B cell (primary cell): ENCODE measurements at regions not wholly inside any gene's neighbourhood (a gene's known extent, or its start where the extent isn't known, plus 50 kb on each side); places are given as distances from the start of the nearest gene placed in this dataset.

ENCODE experiments used
- CTCF ChIP-seq: fragments of 200-600 bp; IDR thresholded peaks from one replicate; pipeline ENCODE4 v1.8.0; 2022; ENCODE audit warnings: antibody characterized with exemption, mild to moderate bottlenecking
- EZH2 ChIP-seq: IDR thresholded peaks from 2 replicates; pipeline ENCODE4 v1.6.1; 2012; ENCODE audit warnings: borderline replicate concordance, low read depth, mild to moderate bottlenecking, moderate library complexity, low read length; ENCODE audit not compliant: insufficient read depth, poor library complexity, severe bottlenecking

- TF ChIP-seq CTCF (no peak), EZH2 (no peak)
Observed at GRCh38 chr3:144553301-144553700, 581.7 kb downstream of the DIPK2A start.
